Astrocyte (in vitro differentiated cells and primary cell): ENCODE measurements at regions not wholly inside any gene's neighbourhood (a gene's known extent, or its start where the extent isn't known, plus 50 kb on each side); places are given as distances from the start of the nearest gene placed in this dataset.

Experiments
- DNase-seq: peaks from one replicate; pipeline ENCODE4 v3.0.0-alpha.2; 2010; ENCODE audit warnings: low read depth
- FAIRE-seq: peaks from 2 replicates; lab custom pipeline; 2011; peaks lifted over from hg19 to GRCh38; lab: Jason Lieb, UNC
- H2AFZ ChIP-seq: 2 replicates; pipeline ENCODE4 v1.6.0; 2012; ENCODE audit warnings: low read depth, low read length, inconsistent platforms
- H3K27ac ChIP-seq: 2 replicates; pipeline ENCODE4 v1.5.1; 2011; ENCODE audit warnings: low read depth, low read length, inconsistent platforms
- H3K27me3 ChIP-seq: 2 replicates; pipeline ENCODE4 v1.6.0; 2011; ENCODE audit warnings: low read length, inconsistent platforms; ENCODE audit not compliant: insufficient read depth
- H3K36me3 ChIP-seq: 2 replicates; pipeline ENCODE4 v1.5.1; 2011; ENCODE audit warnings: low read length, inconsistent platforms; ENCODE audit not compliant: insufficient read depth
- H3K4me1 ChIP-seq: 2 replicates; pipeline ENCODE4 v1.5.1; 2011; ENCODE audit warnings: low read length, inconsistent platforms; ENCODE audit not compliant: insufficient read depth
- H3K4me2 ChIP-seq: 2 replicates; pipeline ENCODE4 v1.6.0; 2012; ENCODE audit warnings: low read length, inconsistent platforms
- H3K4me3 ChIP-seq: 2 replicates; pipeline ENCODE4 v1.5.1; 2011; ENCODE audit warnings: low read depth, mild to moderate bottlenecking, low read length, inconsistent platforms; ENCODE audit not compliant: insufficient read depth
- H3K79me2 ChIP-seq: 2 replicates; pipeline ENCODE4 v1.6.0; 2012; ENCODE audit warnings: mild to moderate bottlenecking, low read length, inconsistent platforms; ENCODE audit not compliant: insufficient read depth
- H3K9ac ChIP-seq: 2 replicates; pipeline ENCODE4 v1.6.0; 2012; ENCODE audit warnings: mild to moderate bottlenecking, low read length, inconsistent platforms
- H3K9me3 ChIP-seq: 2 replicates; pipeline ENCODE4 v1.5.1; 2012; ENCODE audit warnings: low read depth, mild to moderate bottlenecking, low read length, inconsistent platforms; ENCODE audit not compliant: insufficient read depth
- H4K20me1 ChIP-seq: 2 replicates; pipeline ENCODE4 v1.6.0; 2012; ENCODE audit warnings: low read length, inconsistent platforms; ENCODE audit not compliant: insufficient read depth
- H3K27ac Mint-ChIP-seq: one replicate; pipeline ENCODE4 v1.8.0; 2021; ENCODE audit warnings: mild to moderate bottlenecking, mixed read lengths; ENCODE audit not compliant: unreplicated experiment
- H3K27me3 Mint-ChIP-seq: one replicate; pipeline ENCODE4 v1.8.0; 2021; ENCODE audit warnings: low read depth, mixed read lengths; ENCODE audit not compliant: unreplicated experiment
- H3K36me3 Mint-ChIP-seq: one replicate; pipeline ENCODE4 v1.8.0; 2021; ENCODE audit warnings: low read depth, mixed read lengths; ENCODE audit not compliant: unreplicated experiment
- H3K4me1 Mint-ChIP-seq: one replicate; pipeline ENCODE4 v1.8.0; 2021; ENCODE audit warnings: low read depth, mixed read lengths; ENCODE audit not compliant: unreplicated experiment
- H3K4me3 Mint-ChIP-seq: one replicate; pipeline ENCODE4 v1.8.0; 2021; ENCODE audit warnings: mild to moderate bottlenecking, moderate library complexity, mixed read lengths; ENCODE audit not compliant: unreplicated experiment
- H3K9me3 Mint-ChIP-seq: one replicate; pipeline ENCODE4 v1.8.0; 2021; ENCODE audit warnings: mild to moderate bottlenecking, mixed read lengths; ENCODE audit not compliant: unreplicated experiment
- CTCF ChIP-seq: IDR thresholded peaks from 2 replicates; pipeline ENCODE4 v1.5.1; 2011; ENCODE audit warnings: low read depth, mild to moderate bottlenecking, inconsistent platforms, low read length, moderate library complexity; ENCODE audit not compliant: insufficient read depth
- EZH2 ChIP-seq: IDR thresholded peaks from 2 replicates; pipeline ENCODE4 v1.6.1; 2012; ENCODE audit warnings: mild to moderate bottlenecking, low read length, inconsistent platforms; ENCODE audit not compliant: insufficient read depth

GRCh38 chr5:6545770-6546690 is 86.8 kb downstream of the NSUN2 start:
- Histone ChIP-seq H3K4me1 (no peaks in the 10 kb centered on the region), H2AFZ (no peak overlapping the region), H3K27ac (no peak overlapping the region), H3K4me3 (no peak overlapping the region), H4K20me1 (no peaks in the 10 kb centered on the region), H3K9me3 (peaks cover 2% of the 10 kb centered on the region), H3K27me3 (no peaks in the 10 kb centered on the region), H3K79me2 (no peaks in the 10 kb centered on the region), H3K4me2 (no peak overlapping the region), H3K9ac (no peak overlapping the region), H3K36me3 (no peaks in the 10 kb centered on the region)
- Mint-ChIP-seq H3K9me3 (peaks cover 4% of the 10 kb centered on the region), H3K27ac (no peak overlapping the region), H3K27me3 (peaks cover 47% of the 10 kb centered on the region), H3K4me1 (no peaks in the 10 kb centered on the region), H3K36me3 (no peaks in the 10 kb centered on the region), H3K4me3 (no peak overlapping the region)
- TF ChIP-seq CTCF (no peak), EZH2 (no peak)
- FAIRE-seq: no peak
- no peak for DNase-seq

- Histone ChIP-seq H3K9ac (no peak overlapping the region), H3K4me1 (no peaks in the 10 kb centered on the region), H3K27ac (no peak overlapping the region), H2AFZ (no peak overlapping the region), H3K27me3 (no peaks in the 10 kb centered on the region), H3K79me2 (no peaks in the 10 kb centered on the region), H3K36me3 (no peaks in the 10 kb centered on the region), H3K9me3 (peaks cover 2% of the 10 kb centered on the region), H3K4me3 (no peak overlapping the region), H3K4me2 (no peak overlapping the region), H4K20me1 (no peaks in the 10 kb centered on the region)
- FAIRE-seq: no peak
- Mint-ChIP-seq H3K4me1 (peaks cover 4% of the 10 kb centered on the region), H3K9me3 (peaks cover 2% of the 10 kb centered on the region), H3K27me3 (peaks cover 40% of the 10 kb centered on the region), H3K36me3 (no peaks in the 10 kb centered on the region), H3K27ac (no peak overlapping the region), H3K4me3 (no peak overlapping the region)
- TF ChIP-seq CTCF: no peak
- no peak for TF ChIP-seq EZH2
- DNase-seq: no peak
Measured at GRCh38 chr5:6545036-6545693, 87.7 kb downstream of the NSUN2 start.

- H3K27me3 Mint-ChIP-seq: peaks cover 37% of the 10 kb centered on the region
- peaks cover 4% of the 10 kb centered on the region for H3K4me1 Mint-ChIP-seq
- no peaks in the 10 kb centered on the region for H3K79me2 ChIP-seq
- no peak overlapping the region for H3K27ac Mint-ChIP-seq
- peaks cover 2% of the 10 kb centered on the region for H3K9me3 Mint-ChIP-seq
- no peak overlapping the region for H2AFZ ChIP-seq
- TF ChIP-seq EZH2 (no peak), CTCF (no peak)
- no peaks in the 10 kb centered on the region for H4K20me1 ChIP-seq
- H3K4me3 Mint-ChIP-seq: no peak overlapping the region
- H3K4me2 ChIP-seq: no peak overlapping the region
- no peaks in the 10 kb centered on the region for H3K36me3 Mint-ChIP-seq
- DNase-seq (no peak), FAIRE-seq (no peak)
- no peaks in the 10 kb centered on the region for H3K4me1 ChIP-seq
- no peak overlapping the region for H3K4me3 ChIP-seq
- H3K9me3 ChIP-seq: peaks cover 2% of the 10 kb centered on the region
- H3K27ac ChIP-seq: no peak overlapping the region
- H3K36me3 ChIP-seq: no peaks in the 10 kb centered on the region
- no peaks in the 10 kb centered on the region for H3K27me3 ChIP-seq
- H3K9ac ChIP-seq: no peak overlapping the region
Measured at GRCh38 chr5:6544561-6544935, 88.3 kb downstream of the NSUN2 start.
